NOMO-1 treated with dmso at 0.1 percent for 144 hours (cell line): ENCODE measurements at regions not wholly inside any gene's neighbourhood (a gene's known extent, or its start where the extent isn't known, plus 50 kb on each side); places are given as distances from the start of the nearest gene placed in this dataset.
"Not testable (repeated sequence)": the region's sequence is repeated elsewhere in the genome, so short reads cannot be mapped to it uniquely, and the experiment has no call there.

Source experiments
- DNase-seq: peaks from one replicate; lab custom pipeline; 2025; ENCODE audit not compliant: unreplicated experiment; lab: John Stamatoyannopoulos, UW

GRCh38 chr9:134574686-134575085 is 66.9 kb upstream of the COL5A1 start:
- DNase-seq, result not testable (repeated sequence)

DNA sequence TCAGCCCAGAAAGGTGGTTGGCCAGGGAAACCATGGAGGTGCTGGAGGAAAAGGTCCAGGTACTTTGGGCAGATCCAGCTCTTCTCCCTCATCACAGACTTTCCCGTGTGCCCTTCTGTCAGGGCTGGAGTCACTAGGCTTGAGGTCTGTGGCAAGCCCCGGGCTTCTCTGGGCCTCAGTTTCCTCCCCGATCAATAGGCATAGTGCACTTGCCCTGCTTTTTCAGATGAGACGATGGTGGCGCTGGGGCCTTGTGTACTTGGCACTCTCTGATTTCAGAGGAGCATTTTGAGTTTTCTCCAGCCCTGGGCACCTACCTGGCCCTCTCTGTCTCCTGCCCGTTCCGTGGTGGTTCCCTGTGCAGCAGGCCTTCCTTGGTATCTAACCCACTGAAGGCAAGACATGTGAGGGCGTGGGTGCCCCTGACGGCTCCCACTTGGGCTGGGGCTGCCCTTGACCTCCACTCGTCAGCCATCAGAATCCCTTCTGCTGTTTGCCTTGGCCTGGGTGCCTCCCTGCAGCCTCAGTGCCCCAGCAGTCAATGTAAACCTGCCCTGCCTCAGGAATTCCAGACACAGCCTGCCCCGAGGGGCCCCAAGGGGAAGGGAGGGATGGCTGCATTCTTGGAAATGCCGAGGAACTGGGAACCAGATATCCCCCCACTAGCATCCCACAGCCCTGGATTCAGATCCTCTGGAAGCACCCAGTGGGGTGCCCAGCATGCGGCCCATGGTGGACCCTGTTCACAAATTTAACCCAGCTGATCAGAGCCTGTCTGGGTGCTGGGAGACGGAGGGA is 66.3 kb upstream of the COL5A1 start:
- no peak for DNase-seq

DNA sequence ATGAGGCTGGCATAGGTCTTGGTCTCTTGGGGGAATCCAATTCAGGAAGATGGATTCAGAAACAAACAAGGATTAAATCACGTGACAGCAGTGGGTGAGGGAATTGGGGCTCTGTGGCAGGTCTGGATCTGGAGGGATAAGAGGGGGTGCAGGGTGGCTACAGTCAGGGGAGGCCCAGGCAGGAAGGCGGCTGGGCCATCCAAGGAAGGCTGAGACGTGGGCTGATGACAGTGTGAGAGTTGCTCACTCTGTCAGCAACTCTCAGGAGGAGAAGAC is 65.8 kb upstream of the COL5A1 start:
- no peak for DNase-seq

DNA sequence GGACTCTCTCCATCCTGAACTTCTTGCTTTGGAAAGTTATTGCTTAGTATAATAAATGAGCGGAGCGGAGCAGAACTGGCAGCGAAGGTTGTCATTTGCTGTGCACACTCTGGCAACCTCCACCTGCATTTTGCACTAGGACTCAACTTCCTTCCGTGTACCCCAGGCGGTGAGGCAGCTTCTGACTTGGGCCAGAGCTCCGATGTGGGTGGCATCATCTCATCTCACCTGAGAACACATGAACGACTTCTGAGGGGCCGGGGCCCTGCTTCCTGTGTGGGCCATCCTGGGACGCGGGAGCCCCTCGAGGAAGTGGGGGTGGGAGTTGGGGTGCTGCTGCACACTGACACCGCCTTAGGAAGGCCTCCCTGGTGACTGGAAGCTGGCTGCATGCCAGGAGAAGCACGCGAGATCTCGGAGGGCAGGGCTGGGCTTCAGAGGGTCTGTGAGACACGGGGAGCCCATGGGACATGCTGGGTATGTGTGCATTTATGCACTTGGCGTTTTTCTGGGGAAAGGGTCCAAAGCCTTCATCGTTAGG is 56.5 kb upstream of the COL5A1 start:
- no peak for DNase-seq

- DNase-seq, result no peak
These were observed 55.6 kb upstream of the COL5A1 start for GRCh38 chr9:134585746-134586706.

DNA sequence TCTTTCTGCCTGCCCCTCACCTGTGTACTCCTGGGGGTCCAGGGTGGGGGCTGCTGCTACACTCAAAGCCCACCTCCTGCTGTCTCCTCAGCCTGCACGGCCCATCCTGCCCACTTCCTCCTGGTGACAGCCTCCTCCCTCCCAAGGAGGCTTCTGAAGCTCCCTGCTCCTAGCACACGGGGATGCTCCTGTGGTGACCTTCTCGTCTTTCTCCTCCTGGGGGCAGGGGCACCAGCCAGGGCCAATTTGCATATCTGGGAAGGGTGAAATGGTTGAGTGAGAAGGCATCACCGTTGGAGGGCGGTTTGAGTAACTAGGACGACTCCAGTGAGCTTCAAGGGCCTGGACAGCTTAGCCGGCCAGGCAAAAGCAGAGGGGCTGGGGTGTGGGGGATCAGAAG is 51.9 kb upstream of the COL5A1 start:
- no peak for DNase-seq

DNA sequence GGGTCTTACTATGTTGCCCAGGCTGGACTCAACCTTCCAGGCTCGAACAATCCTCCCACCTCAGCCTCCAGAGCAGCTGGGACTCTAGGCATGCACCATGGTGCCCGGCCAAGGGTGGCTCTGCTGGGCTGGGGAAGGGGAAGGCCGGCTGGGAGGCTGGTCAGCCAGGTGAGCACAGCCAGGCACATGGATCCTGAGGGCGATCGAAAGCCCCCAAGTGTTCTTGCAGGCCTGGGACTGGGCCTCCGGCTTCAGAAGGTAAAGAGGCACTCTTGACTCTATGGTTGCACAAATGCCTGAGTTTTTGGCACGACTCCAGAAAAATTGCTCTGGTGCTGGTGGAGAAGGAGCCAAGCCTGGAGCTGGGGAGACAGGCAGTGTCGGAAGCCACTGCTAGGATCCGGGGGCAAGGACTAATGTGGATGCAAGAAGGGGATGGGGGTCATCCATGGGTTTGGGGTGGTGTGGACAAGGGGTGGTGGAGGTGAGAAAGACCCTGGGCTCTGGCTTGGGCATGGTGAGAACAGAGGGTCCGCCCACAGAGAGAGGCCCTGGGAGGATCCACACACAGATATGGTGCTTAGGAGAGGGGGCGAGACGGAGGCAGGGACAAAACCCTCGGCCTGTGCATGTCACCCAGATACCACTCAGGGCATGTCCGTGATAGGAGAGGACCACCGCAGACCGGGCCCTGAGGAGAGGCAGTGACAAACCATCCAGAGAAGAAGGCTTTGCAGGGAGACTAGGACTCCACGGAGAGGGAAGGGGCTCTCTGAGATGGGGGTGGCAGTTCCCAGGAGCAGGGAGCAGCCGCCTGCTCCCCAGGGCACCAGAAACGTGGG is 51.1 kb upstream of the COL5A1 start:
- DNase-seq, result no peak

GRCh38 chr9:134591082-134591571 is 50.5 kb upstream of the COL5A1 start:
- DNase-seq, result no peak

GRCh38 chr9:134591573-134591981 is 50.0 kb upstream of the COL5A1 start:
- no peak for DNase-seq
